Caco-2 (cell line): ENCODE measurements at regions not wholly inside any gene's neighbourhood (a gene's known extent, or its start where the extent isn't known, plus 50 kb on each side); places are given as distances from the start of the nearest gene placed in this dataset.

Experiments used
- BruUV-seq: library from RNA; stranded (reverse); fragments of 400-500 nt; replicated peaks from 2 replicates; lab custom pipeline; 2021; lab: Mats Ljungman, UMichigan
- CTCF ChIA-PET: fragments of 300-600 bp; sonication (Branson Sonifier 250); formaldehyde crosslinking; loops from one replicate; lab custom pipeline; 2022; ENCODE audit warnings: antibody characterized with exemption; lab: Charles Lee
- POLR2A ChIA-PET: fragments of 300-600 bp; sonication (Branson Sonifier 250); formaldehyde crosslinking; loops from one replicate; lab custom pipeline; 2022; ENCODE audit warnings: antibody characterized with exemption; lab: Charles Lee
- DNase-seq, 2 experiments: peaks; one replicate each; pipeline versions ENCODE4 v3.0.0 to v3.0.0-alpha.2; 2020 to 2022
- H3K27me3 ChIP-seq: replicated peaks from 2 replicates; pipeline ENCODE4 v1.6.0; 2011; ENCODE audit warnings: low read length; ENCODE audit not compliant: control insufficient read depth, insufficient read depth
- H3K36me3 ChIP-seq: 2 replicates; pipeline ENCODE4 v1.5.1; 2011; ENCODE audit warnings: low read length; ENCODE audit not compliant: control insufficient read depth, insufficient read depth
- H3K4me1 ChIP-seq: fragments of 250-450 bp; sonication (Bioruptor Pico); 2 replicates; pipeline ENCODE4 v1.5.1; 2020; ENCODE audit warnings: mild to moderate bottlenecking
- H3K4me3 ChIP-seq: 2 replicates; pipeline ENCODE4 v1.5.1; 2011; ENCODE audit warnings: low read depth, mild to moderate bottlenecking, control low read depth, low read length
- H3K9me3 ChIP-seq: fragments of 250-450 bp; sonication (Bioruptor Pico); 2 replicates; pipeline ENCODE4 v1.5.1; 2020; ENCODE audit warnings: mild to moderate bottlenecking, moderate library complexity
- H3K27ac Mint-ChIP-seq: one replicate; pipeline ENCODE4 v1.8.0; 2022; ENCODE audit warnings: mixed read lengths; ENCODE audit not compliant: unreplicated experiment
- H3K27me3 Mint-ChIP-seq: one replicate; pipeline ENCODE4 v1.8.0; 2022; ENCODE audit warnings: mixed read lengths; ENCODE audit not compliant: insufficient read depth, unreplicated experiment
- H3K36me3 Mint-ChIP-seq: one replicate; pipeline ENCODE4 v1.8.0; 2022; ENCODE audit warnings: mild to moderate bottlenecking, mixed read lengths; ENCODE audit not compliant: insufficient read depth, unreplicated experiment
- H3K4me1 Mint-ChIP-seq: one replicate; pipeline ENCODE4 v1.8.0; 2022; ENCODE audit warnings: low read depth, mixed read lengths; ENCODE audit not compliant: unreplicated experiment
- H3K4me3 Mint-ChIP-seq: one replicate; pipeline ENCODE4 v1.8.0; 2022; ENCODE audit warnings: mild to moderate bottlenecking, moderate library complexity, mixed read lengths; ENCODE audit not compliant: unreplicated experiment
- H3K9me3 Mint-ChIP-seq: one replicate; pipeline ENCODE4 v1.8.0; 2022; ENCODE audit warnings: mixed read lengths; ENCODE audit not compliant: unreplicated experiment
- intact Hi-C: fragments of 100-400 bp; cut with micrococcal nuclease; formaldehyde crosslinking; loops from one replicate; pipeline ENCODE4 v1.10.0; 2022; ENCODE audit not compliant: unreplicated experiment
- TF ChIP-seq, protein P1 (sequence below), 2 experiments: fragments of 200-600 bp in 1 of 2; IDR thresholded peaks; 1 replicate in 1 of 2; 2 replicates in 1 of 2; pipeline versions ENCODE4 v1.5.1 to v1.8.0; 2011 to 2022; ENCODE audit warnings: antibody characterized with exemption in 1 of 2, control low read depth in 1 of 2, inconsistent platforms in 1 of 2, low read depth in 1 of 2, low read length in 1 of 2, mild to moderate bottlenecking in 1 of 2, moderate library complexity in 1 of 2; ENCODE audit not compliant: insufficient read depth in 1 of 2, severe bottlenecking in 1 of 2, unreplicated experiment in 1 of 2

DNA sequence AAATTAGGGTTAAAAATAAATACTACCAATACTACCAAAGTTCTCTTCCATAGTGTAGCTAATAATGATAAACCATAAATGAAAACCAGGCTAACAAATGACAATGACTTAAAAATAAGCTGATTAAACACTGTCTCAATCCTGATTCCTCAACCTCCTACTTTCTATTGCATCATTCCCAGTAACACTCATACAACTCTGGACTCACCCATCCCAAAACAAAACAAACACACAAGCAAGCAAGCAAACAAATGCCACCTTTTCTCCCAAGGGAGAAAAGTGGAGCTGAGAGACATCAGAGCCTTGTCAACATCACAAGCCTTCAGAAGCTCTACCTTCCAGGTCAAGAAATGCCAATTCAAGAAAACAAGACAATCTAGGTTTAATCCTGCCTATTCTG lies 620.7 kb downstream of the NYAP2 start:
- Mint-ChIP-seq H3K36me3 (no peaks in the 10 kb centered on the region), H3K27ac (no peak overlapping the region)
- no TSS peak for BruUV-seq

DNA sequence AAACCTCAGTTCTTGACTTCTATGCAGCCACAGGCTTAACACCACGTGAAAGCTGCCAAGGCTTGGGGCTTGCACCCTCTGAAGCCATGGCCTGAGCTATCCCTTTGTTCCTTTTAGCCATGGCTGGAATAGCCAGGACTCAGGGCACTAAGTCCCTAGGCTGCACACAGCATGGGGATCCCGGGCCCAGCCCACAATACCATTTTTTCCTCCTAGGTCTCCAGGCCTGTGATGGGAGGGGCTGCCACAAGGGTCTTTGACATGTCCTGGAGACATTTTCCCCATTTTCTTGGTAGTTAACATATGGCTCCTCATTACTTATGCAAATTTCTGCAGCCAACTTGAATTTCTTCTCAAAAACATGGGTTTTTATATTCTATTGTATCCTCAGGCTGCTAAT lies 619.1 kb downstream of the NYAP2 start:
- intact Hi-C loops, result no loop called here
- no peaks in the 10 kb centered on the region for H3K36me3 Mint-ChIP-seq

More for the DNA sequence above, 620.7 kb downstream of the NYAP2 start:
- H3K4me3 Mint-ChIP-seq, result no peak overlapping the region
- Histone ChIP-seq H3K9me3 (no peaks in the 10 kb centered on the region), H3K27me3 (no peaks in the 10 kb centered on the region), H3K4me1 (no peaks in the 10 kb centered on the region), H3K4me3 (no peak overlapping the region), H3K36me3 (no peaks in the 10 kb centered on the region)
- intact Hi-C loops, result no loop called here
- no peaks in the 10 kb centered on the region for H3K4me1 Mint-ChIP-seq
- CTCF ChIA-PET, result no interaction called here
- POLR2A ChIA-PET, result no interaction called here
- no peaks in the 10 kb centered on the region for H3K27me3 Mint-ChIP-seq
- TF ChIP-seq, protein P1, sequence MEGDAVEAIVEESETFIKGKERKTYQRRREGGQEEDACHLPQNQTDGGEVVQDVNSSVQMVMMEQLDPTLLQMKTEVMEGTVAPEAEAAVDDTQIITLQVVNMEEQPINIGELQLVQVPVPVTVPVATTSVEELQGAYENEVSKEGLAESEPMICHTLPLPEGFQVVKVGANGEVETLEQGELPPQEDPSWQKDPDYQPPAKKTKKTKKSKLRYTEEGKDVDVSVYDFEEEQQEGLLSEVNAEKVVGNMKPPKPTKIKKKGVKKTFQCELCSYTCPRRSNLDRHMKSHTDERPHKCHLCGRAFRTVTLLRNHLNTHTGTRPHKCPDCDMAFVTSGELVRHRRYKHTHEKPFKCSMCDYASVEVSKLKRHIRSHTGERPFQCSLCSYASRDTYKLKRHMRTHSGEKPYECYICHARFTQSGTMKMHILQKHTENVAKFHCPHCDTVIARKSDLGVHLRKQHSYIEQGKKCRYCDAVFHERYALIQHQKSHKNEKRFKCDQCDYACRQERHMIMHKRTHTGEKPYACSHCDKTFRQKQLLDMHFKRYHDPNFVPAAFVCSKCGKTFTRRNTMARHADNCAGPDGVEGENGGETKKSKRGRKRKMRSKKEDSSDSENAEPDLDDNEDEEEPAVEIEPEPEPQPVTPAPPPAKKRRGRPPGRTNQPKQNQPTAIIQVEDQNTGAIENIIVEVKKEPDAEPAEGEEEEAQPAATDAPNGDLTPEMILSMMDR (IDR thresholded peaks at IDR 0.05; ENCODE audit: insufficient read depth in 1 of 2, low read depth in 1 of 2, low read length in 1 of 2, severe bottlenecking in 1 of 2, unreplicated experiment in 1 of 2), result no peak
- peaks cover 20% of the 10 kb centered on the region for H3K9me3 Mint-ChIP-seq
- DNase-seq, result no peak

DNA sequence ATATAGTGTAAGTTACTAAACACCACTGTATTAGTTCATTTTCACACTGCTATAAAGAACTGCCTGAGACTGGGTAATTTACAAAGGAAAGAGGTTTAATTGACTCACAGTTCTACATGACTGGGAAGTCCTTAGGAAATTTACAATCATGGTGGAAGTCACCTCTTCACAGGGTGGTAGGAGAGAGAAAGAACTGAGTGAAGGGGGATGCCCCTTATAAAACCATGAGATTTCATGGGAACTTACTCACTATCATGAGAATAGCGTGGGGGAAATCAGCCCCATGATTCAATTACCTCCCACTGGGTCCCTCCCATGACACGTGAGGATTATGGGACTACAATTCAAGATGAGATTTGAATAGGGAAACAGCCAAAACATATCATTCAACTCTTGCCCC lies 618.0 kb downstream of the NYAP2 start:
- POLR2A ChIA-PET, result no interaction called here
- no peaks in the 10 kb centered on the region for H3K27me3 ChIP-seq
- CTCF ChIA-PET, result no interaction called here
- H3K4me3 ChIP-seq, result no peak overlapping the region
- no peak for DNase-seq
- H3K27me3 Mint-ChIP-seq, result no peaks in the 10 kb centered on the region
- intact Hi-C loops, result no loop called here
- H3K4me3 Mint-ChIP-seq, result no peak overlapping the region
- H3K9me3 Mint-ChIP-seq, result peaks cover 20% of the 10 kb centered on the region
- BruUV-seq, result no TSS peak
- no peak overlapping the region for H3K27ac Mint-ChIP-seq
- TF ChIP-seq, protein P1 (IDR thresholded peaks at IDR 0.05; ENCODE audit: insufficient read depth in 1 of 2, low read depth in 1 of 2, low read length in 1 of 2, severe bottlenecking in 1 of 2, unreplicated experiment in 1 of 2), result no peak
- H3K36me3 Mint-ChIP-seq, result no peaks in the 10 kb centered on the region
- H3K4me1 Mint-ChIP-seq, result no peaks in the 10 kb centered on the region
- no peaks in the 10 kb centered on the region for H3K36me3 ChIP-seq
- H3K4me1 ChIP-seq, result no peaks in the 10 kb centered on the region
- H3K9me3 ChIP-seq, result no peaks in the 10 kb centered on the region

More for the DNA sequence above, 619.1 kb downstream of the NYAP2 start:
- no peak overlapping the region for H3K27ac Mint-ChIP-seq
- TF ChIP-seq, protein P1 (IDR thresholded peaks at IDR 0.05; ENCODE audit: insufficient read depth in 1 of 2, low read depth in 1 of 2, low read length in 1 of 2, severe bottlenecking in 1 of 2, unreplicated experiment in 1 of 2), result no peak
- H3K27me3 ChIP-seq, result no peaks in the 10 kb centered on the region
- H3K4me1 Mint-ChIP-seq, result no peaks in the 10 kb centered on the region
- H3K4me1 ChIP-seq, result no peaks in the 10 kb centered on the region
- CTCF ChIA-PET, result no interaction called here
- no peak overlapping the region for H3K4me3 Mint-ChIP-seq
- H3K27me3 Mint-ChIP-seq, result no peaks in the 10 kb centered on the region
- no peak for DNase-seq
- POLR2A ChIA-PET, result no interaction called here
- H3K9me3 ChIP-seq, result no peaks in the 10 kb centered on the region
- no peaks in the 10 kb centered on the region for H3K36me3 ChIP-seq
- H3K4me3 ChIP-seq, result no peak overlapping the region
- BruUV-seq, result no TSS peak
- H3K9me3 Mint-ChIP-seq, result peaks cover 20% of the 10 kb centered on the region
